ENCODE measurements at regions not wholly inside any gene's neighbourhood (a gene's known extent, or its start where the extent isn't known, plus 50 kb on each side); places are given as distances from the start of the nearest gene placed in this dataset.

DNA sequence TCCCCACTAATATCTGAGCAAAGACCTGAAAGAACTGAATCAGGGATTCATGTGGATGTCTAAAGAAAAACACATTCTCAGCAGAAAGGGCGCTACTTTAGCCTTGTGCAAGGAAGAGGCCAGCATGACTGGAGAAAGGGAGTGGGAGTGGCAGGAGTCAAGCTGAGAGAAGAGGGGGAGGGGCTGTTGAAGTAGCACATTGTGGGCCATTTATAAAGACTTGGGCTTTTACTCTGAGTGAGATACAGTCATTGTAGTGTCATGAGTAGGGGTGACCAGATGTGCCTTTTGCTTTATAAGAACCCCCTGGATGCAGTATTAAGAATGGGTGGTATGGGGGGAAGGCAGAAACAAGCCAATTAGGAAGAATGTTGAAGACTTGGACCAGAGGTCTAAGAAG is 452.8 kb downstream of the ENC1 start:
- DNase-seq (ENCODE audit: low read depth), result no peak
- H3K4me3 ChIP-seq (ENCODE audit: control insufficient read depth, low read depth, low read length), result no peak overlapping the region
- TF ChIP-seq, protein P1, sequence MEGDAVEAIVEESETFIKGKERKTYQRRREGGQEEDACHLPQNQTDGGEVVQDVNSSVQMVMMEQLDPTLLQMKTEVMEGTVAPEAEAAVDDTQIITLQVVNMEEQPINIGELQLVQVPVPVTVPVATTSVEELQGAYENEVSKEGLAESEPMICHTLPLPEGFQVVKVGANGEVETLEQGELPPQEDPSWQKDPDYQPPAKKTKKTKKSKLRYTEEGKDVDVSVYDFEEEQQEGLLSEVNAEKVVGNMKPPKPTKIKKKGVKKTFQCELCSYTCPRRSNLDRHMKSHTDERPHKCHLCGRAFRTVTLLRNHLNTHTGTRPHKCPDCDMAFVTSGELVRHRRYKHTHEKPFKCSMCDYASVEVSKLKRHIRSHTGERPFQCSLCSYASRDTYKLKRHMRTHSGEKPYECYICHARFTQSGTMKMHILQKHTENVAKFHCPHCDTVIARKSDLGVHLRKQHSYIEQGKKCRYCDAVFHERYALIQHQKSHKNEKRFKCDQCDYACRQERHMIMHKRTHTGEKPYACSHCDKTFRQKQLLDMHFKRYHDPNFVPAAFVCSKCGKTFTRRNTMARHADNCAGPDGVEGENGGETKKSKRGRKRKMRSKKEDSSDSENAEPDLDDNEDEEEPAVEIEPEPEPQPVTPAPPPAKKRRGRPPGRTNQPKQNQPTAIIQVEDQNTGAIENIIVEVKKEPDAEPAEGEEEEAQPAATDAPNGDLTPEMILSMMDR (IDR thresholded peaks at IDR 0.05; ENCODE audit: control insufficient read depth, insufficient read depth, low read depth, low read length, missing control alignments), result no peak

DNA sequence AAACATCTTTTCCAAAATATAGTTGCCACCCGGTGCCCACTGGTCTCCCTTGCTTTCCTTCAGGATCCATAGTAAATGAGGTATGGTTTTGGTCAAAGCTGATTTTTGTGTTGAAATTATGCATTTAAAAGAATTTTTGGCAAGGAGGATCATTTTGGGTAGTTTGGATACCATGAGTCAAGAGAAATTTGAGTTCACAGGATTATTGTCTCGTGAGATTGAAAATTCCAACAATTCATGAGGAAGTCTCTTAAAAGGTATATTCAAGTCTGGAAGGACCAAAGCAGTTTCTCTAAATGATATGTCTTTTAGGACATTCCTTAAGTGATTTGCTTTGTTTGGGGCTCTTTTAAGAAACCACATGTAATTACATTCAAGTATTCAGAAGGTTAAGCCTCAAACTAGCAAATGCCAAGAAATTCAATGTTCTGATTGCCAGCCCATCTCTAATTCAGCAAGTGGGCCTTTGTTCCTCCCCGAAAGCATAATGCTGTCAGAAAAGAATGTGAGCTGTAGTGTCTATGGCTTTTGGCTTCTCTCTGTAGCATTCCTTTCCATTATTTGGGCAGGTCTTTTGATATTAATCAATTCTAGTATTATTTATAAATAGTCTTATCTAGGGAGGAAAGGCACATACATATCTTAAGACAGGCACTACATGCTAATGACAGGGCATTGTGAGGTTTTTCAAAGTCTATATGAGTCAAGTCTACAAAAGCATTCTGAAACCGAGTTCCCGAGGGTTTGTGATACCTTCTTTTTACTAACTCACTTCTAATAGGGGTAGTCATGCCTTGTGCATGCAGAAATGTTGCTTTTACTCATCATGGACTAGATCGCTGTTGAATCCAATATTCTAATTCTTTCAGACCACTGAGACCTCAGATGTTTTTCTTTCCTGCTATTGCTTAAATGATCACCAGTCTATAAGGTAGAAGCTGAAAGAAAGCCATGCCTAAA is 453.9 kb downstream of the ENC1 start:
- TF ChIP-seq, protein P1 (IDR thresholded peaks at IDR 0.05; ENCODE audit: control insufficient read depth, insufficient read depth, low read depth, low read length, missing control alignments), result no peak
- peak; percentile 49 for DNase-seq (ENCODE audit: low read depth)
- no peak overlapping the region for H3K4me3 ChIP-seq (ENCODE audit: control insufficient read depth, low read depth, low read length)

DNA sequence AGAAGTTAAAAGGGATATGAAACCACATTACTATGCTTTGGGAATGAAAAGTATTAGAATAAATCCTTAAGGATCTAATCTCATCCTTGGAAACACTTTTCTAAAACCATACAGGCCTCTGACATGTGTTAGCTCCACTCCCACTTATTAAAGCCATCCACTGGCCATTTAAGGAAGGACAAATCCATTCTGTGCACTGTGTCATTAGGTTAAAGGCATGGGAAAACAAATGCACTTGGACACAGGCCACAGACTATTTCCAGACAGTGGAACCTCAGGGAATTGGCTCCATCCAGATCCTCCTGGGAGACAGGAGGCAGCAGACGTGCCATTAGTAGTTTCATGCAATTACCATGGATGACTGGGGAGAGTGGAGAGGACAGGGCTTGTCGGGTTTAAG is 454.9 kb downstream of the ENC1 start:
- H3K4me3 ChIP-seq (ENCODE audit: control insufficient read depth, low read depth, low read length), result no peak overlapping the region
- TF ChIP-seq, protein P1 (IDR thresholded peaks at IDR 0.05; ENCODE audit: control insufficient read depth, insufficient read depth, low read depth, low read length, missing control alignments), result no peak
- no peak for DNase-seq (ENCODE audit: low read depth)

DNA sequence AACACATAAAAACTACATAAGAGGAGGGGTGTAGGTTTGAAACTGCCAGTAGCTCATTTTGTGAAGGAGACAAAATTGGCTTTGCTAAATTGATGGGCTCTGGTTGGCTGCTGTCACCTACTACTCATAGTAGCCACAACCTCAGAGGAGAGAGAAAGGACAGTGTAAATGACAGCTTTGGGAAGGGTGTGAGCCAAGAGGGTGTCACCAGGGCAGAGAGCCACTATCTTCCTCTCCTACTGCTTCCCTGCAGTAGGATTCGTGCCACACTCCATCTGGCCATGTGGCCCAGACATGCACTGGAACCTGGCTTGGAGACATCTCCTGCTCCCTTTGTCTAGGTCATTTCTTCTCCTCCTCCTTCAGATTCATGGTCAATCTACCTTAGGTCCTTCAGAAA is 455.9 kb downstream of the ENC1 start:
- no peak overlapping the region for H3K4me3 ChIP-seq (ENCODE audit: control insufficient read depth, low read depth, low read length)
- TF ChIP-seq, protein P1 (IDR thresholded peaks at IDR 0.05; ENCODE audit: control insufficient read depth, insufficient read depth, low read depth, low read length, missing control alignments), result no peak

DNA sequence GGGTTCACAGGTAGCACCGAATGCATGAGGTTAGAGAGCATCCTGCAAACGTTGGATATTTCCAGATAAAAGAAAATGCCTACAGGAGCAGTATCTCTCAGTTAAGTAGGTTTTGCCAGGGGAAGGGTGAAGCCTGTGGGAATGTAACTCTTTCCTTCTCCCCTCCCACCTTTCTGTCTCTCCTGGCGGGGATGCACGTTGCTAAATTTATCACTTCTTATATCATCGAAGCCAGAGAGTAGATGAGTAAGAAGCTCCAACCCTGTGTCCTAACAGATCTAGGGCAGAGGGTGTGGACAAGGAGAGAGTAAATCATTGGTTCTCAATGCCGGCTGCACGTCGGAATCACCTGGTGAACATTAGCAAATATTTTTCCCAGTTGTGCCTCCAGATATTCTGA is 457.5 kb downstream of the ENC1 start:
- no peak for DNase-seq (ENCODE audit: low read depth)
- TF ChIP-seq, protein P1 (IDR thresholded peaks at IDR 0.05; ENCODE audit: control insufficient read depth, insufficient read depth, low read depth, low read length, missing control alignments), result no peak
- no peak overlapping the region for H3K4me3 ChIP-seq (ENCODE audit: control insufficient read depth, low read depth, low read length)

More for the DNA sequence above, 455.9 kb downstream of the ENC1 start:
- DNase-seq (ENCODE audit: low read depth), result no peak

DNA sequence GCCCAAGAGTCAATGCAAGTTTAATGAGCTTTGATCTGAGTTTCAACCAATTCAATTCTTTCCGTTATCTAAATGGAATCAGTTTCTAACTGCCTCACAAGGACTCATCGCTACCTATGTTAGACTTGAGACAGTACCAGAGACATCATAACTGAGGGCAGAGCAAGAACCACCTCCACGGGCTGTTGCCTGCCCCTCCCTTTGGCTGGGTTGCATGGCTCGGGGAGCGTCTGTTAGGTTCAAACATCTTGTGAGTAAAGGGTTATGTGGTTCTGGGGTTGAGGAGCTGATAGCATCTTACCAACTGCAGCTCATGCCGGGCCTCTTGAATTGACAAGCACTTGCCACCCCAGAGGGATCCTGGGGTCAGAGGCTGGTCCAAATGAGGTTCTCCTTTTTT is 457.9 kb downstream of the ENC1 start:
- H3K4me3 ChIP-seq (ENCODE audit: control insufficient read depth, low read depth, low read length), result no peak overlapping the region
- TF ChIP-seq, protein P1 (IDR thresholded peaks at IDR 0.05; ENCODE audit: control insufficient read depth, insufficient read depth, low read depth, low read length, missing control alignments), result no peak
- no peak for DNase-seq (ENCODE audit: low read depth)
